Hematopoietic multipotent progenitor cell treated with erythropoietin and hydrocortisone succinate and interleukin-3 and kit ligand, for 4 days (in vitro differentiated cells): ENCODE measurements at regions not wholly inside any gene's neighbourhood (a gene's known extent, or its start where the extent isn't known, plus 50 kb on each side); places are given as distances from the start of the nearest gene placed in this dataset.

Experiments used
- DNase-seq: peaks from one replicate; pipeline ENCODE4 v3.0.0-alpha.2; 2015

DNA sequence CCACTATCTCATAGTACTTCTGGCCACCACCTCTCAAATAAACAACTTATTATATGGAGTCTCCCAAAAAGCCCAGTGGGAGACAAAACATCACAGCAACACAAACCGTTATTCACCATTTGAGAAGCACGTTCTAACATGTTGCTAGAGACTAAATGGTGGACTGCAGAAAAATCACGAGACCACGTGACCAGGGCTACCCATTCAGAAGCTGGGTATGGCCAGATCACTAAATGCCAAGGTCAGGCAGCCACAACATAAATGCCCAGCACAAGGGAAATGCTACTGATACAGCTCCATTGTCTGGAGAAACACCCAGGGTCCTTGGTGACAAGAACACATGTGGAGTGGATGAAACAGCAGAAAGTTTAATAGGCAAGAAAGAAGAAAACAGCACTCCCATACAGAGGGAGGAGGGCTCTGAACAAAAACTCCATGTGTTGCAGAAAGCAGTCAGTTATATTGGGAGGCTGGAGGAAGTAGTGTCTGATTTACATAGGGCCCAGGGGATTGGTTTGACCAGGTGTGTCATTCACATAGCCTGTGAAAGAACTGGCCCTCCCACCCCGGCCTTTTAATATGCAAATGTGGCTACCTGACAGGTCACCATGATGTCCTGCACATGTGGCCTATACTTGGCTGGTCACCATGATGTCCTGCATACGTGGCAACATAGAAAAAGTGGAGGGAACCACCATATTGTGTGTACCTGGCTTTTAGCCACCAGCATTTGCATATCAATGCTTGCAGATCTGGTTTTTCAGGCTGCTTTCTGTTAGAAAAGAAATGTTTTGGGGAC is 97.2 kb downstream of the TRIM36 start:
- DNase-seq, result no peak

DNA sequence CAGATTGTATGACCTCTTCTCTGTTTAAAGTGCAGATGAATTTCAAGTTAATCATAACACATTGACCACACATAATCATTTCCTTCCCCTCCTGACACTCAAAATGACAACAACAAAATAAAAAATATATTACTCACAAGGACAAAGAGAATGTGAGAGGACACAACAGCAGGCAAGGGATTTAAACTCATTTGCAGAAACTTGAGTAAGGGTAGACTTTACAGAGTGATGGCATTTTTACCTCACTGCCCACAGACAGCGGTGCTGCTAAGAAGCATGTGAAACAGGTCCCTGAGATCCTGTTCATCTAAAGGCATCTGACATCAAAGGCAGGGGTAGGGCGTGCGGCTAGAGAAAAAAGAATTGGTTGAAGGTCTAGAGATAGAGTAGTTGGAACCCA is 99.0 kb downstream of the TRIM36 start:
- no peak for DNase-seq

DNA sequence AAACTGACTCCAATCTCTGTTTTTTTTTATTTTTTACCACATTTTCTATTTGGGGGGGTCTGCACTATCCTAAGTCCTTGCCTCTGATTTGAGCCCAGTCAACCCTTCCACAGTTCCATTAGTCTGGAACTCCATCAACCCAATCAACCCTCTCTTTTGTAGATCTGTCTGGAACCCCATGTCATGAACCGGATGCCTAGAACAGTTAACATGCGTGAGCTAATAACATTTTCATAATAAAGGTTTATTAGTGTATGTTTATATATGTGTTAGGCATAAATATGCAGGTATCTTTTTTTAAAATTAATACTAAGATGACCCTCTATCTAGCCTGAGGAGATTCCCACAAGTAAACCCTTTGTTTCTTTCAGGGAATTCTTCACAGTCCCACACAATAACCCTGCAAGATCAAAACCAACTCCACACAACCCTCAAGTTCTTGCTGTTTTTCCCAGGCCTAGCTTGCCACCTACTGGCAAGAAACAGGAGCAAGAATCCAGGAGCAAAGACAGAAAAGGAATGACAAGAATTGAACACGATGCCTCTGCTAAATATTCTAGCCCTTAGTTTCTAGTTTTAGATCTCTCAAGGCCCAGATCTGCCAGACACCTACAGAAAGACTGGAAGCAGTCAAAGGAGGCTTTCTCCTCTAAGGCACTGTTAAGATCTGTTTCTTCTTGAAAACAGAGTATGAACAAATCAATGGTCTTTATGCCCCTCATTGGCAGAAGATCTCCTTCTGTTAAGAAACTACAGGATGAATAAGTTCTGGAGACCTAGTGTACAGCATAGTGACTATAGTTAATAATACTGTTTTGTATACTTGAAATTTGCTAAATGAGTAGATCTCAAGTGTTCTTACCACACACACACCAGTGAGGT is 100.4 kb downstream of the TRIM36 start:
- DNase-seq, result peak; percentile 53

DNA sequence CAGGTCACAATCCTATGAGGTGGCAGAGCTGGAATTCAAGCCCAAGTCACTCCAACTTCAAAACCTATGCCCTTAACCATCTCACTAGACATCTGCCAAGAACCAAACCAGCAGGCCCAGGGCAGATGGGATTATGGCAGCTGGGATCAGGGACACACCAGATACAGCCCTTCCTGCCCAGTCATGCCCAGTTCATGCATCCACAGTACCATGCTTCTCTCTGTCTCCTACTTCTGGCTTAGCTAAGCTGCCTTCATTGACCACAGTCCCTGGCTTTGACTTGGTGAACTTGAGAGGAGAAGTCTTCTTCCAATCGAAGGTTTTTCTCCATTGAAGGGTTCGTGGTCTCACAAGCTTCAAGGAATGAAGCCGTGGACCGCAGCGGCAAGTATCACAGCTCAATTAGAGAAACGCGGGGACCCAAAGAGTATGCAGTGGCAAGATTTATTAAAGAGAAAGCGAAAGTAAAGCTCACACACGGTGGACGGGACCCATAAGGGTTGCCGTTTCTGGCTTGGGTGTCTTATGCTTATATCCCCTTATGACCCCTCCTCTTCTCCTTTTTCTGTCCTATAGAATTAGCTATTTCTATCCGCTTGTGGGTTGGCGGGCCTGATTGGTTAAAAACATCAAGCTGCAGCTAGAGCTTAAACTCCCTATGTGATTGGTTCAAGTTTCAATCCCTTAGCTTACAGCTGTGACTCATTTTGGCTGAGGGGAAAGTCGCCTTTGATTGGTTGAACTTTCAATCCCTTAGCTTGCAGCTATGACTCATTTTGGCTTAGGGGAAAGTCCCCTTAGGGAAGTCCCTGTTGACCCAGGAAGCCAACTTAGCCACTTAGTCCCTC is 101.2 kb downstream of the TRIM36 start:
- peak; percentile 10 for DNase-seq

DNA sequence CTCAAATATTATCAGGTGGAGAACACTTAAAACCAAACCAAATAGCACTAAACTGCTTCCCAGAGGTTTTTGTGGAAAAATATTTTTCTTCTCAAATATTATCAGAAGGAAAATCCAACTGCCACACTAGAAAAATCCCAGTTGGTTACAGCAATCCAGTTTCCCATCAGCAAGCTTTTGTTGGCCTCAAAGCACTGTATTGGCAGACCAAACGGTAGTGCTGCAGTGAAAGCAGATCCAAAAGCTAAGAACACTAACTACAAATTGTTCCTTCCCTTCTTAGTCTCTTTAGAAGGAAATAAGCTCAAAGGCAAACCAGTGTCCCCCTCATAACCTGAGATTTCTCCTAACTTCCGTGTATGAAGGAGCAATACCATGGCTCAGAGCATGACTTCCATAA is 105.3 kb downstream of the TRIM36 start:
- no peak for DNase-seq

DNA sequence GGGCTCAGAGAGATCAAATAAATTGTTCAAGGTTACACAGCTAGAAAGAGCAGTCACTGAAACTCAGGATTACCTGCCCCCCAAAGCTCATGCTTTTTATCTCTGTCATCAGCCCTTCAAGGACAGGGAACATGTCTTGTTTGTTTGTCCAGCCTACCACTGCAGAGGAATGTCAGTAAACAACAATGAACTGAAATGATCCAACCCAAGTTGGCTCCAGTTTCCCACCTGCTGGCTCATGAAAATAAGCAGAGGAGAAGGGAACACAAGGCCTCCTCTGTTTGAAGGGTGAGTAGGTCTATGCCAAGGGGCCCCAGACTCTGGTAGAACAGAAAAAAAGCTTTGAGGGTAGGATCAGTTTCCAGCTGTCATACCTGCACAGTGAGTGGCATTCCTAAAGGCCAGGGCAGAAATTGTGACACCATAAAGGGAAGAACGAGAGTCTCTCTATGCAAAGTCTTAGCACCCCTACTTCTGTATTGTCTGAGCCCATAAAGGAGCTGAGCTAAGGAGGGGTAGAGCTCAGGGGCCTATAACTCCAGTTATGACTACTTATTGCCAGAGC is 115.2 kb downstream of the TRIM36 start:
- DNase-seq, result no peak

DNA sequence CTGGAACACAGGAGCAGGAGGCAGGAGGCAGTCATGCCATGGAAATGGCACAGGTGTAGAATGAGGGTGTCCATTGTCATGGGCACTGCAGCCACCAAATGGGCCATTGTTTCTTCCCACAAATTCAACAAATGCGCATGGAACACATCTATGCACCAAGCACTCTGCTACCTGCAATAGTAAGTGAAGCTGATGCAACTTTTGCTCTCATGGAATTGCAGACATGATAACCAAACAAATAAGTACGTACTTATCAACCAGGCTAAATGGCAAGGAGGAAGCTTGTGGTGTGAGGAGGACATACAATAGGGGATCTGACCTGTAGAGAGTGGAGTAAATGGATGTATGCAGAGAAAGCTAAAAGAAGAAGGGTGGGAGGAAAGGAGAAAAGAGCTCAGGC is 116.8 kb downstream of the TRIM36 start:
- DNase-seq, result no peak

DNA sequence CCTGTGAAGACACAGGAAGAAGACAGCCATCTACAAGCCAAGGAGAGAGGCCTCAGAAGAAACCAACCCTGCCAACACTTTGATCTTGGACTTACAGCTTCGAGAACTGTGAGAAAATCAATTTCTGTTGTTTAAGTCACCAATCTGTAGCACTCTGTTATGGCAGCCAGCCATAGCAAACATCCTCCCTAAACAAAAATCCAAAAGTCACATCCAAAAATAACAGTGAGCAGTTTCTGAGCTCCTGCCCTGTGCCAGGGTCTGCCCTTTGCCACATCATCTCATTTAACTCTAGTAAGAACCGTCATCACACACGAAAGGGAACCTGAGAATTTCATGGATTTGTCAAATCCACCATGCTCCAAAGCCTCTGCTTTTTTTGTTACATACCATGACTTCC is 118.8 kb downstream of the TRIM36 start:
- DNase-seq, result no peak

DNA sequence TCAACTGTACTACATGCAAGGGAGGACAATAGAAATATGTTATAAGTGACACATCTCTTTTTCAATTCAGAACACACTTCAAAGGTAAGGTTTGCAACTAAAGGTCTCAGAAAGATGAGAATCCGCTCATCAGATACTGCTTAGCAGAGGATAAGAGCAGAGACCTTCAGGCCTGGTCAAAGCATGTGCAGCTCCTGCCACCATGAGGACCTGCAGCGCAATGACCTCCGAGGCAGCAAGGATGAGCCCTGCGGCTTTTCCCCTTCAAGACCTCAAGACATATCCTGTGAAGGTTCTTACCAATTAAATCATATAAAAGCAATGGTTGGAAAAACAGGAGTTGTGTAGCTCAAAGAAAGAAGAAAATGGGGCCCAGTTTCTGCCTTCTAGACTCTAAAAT is 135.8 kb downstream of the TRIM36 start:
- peak; percentile 18 for DNase-seq

DNA sequence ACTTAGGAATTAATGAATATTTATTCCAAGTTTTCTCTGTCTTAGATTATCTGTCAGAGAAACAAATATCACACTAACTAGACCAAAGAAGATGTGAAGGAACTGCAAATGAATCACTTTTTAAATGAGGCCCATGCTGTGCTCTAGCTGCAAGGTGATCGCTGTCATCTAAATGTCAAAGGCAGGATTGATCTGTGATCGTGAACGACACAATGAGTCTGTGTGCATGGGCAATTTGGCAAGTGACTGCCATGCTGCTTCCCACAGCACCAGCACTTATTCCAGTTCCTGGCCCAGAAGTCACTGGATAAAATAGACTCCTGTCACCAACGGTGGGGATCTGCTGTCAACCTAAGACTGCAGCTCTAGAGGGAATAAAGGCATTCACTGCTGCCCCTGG is 141.2 kb downstream of the TRIM36 start:
- no peak for DNase-seq

DNA sequence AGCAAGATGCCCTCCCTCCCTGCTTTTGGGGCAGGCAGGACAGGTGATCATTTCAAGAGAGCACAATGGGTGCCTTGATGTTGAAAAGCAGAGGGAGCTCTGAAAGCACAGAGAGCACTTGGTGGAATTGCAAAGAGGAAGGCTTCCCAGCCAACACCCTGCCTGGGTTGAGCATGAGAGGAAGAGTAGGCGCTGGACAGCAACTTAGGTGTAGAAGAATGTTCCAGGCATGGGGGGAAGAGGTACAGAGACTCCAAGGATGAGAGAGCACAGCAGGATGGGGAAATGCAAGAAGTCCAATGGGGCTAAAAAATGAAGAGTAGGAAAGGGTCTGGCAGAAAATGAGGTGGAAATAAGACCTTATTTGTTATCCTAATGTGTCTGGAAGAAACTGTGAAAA is 144.8 kb downstream of the TRIM36 start:
- DNase-seq, result no peak

DNA sequence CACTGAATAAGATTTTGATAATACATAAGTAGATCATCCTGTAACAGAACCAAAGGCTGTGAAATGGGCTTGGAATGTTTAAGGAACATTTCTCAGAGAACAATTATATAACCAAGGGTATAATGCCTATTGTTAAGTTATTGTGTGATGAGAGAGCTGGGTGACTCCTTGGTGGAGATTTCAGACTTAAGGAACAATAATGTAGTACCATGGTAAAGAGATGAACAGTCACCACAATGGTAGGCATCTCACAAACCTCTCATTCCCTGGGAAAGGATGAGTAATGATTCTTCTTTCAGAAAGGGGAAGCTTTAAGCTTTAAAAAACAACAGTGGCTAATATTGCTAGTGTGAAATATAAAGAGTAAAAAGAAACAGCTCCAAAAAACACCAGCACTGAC is 147.4 kb downstream of the TRIM36 start:
- no peak for DNase-seq

DNA sequence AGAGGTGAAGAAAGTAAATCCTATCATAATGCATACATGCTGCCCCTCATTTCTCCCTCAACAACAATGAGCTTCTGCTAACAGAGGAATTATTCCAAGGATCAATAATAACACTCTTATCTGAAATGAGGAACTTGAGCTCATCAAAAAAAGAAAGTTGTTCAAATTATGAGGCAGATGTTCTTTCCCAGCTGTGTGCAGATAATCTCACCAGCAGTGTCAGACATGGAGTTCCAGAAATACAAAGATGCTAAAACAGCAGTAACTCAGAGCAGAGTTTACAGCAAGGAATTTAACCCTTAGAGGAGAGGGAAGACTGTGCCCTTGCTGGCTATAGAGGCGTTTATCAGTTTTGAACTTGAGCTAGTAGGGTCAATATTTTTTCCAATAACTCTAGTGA is 153.1 kb downstream of the TRIM36 start:
- no peak for DNase-seq

DNA sequence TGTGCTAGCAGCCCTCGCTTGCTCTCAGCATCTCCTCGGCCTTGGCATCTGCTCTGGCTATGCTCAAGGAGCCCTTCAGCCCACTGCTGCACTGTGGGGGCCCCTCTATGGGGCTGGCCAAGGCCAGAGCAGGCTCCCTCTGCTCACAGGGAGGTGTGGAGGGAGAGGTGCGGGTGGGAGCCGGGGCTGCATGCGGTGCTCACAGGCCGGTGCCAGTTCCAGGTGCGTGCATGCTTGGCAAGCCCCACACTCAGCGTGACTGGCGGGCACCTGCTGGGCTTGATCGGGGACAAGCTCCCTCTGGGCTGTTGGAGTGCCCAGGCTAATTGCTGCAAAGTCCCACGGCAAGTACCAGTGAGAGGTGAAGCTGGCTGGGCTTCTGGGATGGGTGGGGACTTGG is 170.5 kb downstream of the TRIM36 start:
- DNase-seq, result no peak

DNA sequence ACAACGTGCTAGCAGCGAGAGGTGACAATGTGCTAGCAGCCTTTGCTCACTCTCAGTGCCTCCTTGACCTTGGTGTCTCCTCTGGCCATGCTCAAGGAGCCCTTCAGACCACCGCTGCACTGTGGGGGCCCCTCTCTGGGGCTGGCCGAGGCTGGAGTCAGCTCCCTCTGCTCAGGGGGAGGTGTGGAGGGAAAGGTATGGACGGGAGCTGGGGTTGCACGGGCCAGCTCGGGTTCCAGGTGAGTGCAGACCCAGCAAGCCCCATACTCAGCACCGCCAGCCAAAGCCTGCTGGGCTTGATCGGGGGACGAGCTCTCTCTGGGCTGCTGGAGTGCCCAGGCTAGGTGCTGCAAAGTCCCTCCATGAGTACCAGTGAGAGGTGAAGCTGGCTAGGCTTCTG is 180.2 kb downstream of the TRIM36 start:
- DNase-seq, result no peak

DNA sequence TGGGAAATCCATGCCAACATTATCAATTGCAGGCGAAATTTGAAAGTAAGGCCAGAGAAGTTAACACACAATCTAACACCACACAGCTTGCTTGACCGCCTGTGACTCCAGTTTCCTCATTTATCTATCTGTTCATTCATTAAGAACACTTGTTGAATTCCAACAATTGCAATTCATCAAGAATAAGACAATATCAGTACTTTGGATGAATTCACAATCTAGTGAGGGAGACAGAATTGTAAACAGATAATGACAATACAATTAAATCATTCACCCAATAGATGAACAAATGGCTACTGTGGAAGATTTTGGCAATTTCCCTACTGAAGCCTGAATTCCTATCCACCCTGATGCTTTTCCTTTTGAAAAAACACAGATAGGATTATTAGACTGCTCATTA is 181.6 kb downstream of the TRIM36 start:
- no peak for DNase-seq

DNA sequence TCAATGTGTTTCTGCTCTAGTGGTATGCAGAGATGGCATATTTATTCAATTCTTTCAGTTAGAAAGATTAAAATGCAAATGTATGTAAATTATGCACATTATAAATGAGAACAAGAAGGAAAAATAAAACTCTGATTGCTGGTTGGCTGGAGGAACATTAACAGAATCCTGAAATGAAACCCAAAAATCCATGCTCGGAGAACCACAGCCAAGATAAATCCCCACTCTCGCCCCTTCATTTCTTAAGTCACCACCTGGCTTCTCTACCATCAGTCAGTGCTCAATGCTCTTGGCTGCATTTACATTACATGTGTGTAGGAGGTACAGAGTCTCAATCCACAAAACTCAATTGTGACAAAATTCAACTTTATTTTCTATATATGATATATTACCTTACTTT is 184.9 kb downstream of the TRIM36 start:
- no peak for DNase-seq

DNA sequence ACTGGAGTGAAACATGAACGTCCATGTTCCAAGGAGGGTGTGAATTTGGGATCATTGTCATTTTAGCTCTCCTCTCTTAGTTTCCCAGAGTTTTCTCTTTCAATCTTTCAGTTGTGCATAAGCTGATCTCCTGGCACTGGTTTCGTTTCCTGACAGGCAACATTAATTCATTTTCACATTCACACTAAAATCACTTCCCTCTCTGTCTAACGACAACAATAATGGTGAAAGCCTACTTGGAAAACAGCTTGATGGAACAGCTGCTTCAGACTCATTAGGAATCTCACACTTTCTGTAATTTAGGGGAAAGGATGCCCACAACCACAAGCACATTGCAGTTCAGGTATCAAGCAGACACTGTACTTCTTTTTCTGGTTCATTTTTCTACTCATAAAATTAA is 188.6 kb downstream of the TRIM36 start:
- no peak for DNase-seq

DNA sequence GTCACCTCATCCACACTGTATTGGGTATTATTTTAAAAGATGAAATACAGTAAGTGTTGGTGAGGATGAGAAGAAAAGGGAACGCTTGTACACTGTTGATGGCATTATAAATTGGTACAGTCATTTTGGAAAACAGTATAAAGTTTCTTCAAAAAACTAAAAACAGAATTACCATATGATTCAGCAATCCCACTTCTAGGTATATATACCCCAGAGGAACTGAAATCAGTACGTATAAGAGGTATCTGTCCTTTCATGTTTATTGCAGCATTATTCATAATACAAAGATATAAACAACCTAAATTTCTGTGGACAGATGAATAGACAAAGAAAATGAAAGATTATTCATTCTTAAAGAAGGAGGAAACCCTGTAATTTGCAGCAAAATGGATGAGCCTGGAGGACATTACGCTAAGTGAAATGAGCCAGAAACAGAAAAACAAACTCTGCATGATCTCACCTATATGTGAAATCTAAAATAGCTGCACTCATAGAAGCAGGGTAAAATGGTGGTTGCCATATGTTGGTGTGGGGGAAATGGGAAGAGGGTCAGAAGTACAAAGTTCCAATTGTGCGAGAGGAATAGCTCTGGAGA is 191.6 kb downstream of the TRIM36 start:
- no peak for DNase-seq

DNA sequence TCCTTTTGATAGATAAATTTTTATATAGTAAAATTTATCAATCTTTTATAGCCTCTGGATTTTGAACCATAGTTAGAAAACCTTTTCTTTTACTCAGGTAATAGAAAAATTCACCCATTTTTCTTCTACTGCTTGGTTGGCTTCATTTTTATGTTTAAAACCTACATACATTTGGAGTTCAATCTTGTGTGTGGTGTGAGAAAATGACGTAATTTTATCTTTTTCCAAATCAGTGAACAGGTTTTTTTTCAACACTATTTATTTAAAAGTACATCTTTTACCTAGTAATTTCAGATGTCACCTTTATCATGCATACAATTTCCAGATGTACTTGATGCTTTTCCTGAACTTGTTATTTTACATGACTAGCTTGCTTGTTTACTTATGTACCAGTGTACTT is 200.2 kb downstream of the TRIM36 start:
- no peak for DNase-seq

DNA sequence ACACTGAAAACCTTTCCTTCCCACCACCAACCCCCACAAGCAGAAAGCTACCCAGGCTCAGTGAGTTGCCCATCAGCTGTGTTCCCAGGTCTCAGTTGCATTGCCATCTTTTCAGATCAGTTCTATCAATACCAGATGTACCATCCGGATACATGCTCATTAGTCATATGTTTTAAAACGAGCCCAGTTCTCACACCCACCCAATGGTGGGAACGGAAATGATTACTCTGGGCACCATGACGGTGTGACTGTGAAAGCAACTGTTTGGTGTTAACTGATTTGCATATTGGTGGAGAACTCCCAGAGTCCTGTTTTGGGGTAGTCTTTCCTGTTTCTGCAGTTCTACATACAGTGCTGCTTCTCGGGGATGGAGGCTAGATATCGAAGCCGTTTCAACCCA is 212.3 kb downstream of the TRIM36 start:
- DNase-seq, result no peak

DNA sequence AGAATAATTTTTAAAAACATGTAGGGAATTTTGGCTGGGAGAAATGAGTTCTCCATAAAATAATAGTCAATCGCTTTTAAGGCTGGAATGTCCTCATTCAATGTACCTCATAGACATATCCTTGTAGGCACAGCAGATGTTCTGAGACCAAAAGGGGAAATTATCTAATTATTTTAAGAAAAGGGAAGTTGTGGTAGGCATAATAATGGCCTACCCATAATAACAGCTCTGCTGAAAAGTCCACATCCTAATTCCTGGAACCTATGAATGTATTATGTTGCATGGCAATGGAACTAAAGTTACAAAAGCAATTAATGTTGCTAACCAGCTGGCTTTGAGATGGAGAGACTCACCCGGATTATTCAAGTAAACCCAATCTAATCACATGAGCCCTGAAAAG is 216.1 kb downstream of the TRIM36 start:
- peak; percentile 14 for DNase-seq

DNA sequence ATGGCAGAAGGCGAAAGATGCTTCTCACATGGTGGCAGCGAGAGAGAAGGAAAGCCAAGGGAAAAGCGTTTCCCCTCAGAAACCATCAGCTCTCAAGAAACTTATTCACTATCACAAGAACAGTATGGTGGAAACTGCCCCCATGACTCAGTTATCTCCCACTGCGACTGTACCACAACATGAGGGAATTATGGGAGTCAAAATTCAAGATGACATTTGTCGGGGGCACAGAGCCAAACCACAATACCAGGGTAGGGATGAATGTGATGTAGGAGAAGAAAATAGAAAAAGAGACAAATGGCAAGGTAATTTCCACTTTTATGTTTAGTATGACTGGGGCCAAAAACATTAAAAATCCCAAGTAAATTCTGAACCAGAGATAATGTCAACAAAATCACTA is 216.8 kb downstream of the TRIM36 start:
- DNase-seq, result no peak
